ENCODE measurements at regions not wholly inside any gene's neighbourhood (a gene's known extent, or its start where the extent isn't known, plus 50 kb on each side); places are given as distances from the start of the nearest gene placed in this dataset.

GRCh38 chr22:19663286-19663815 is 51.0 kb upstream of the SEPTIN5 start:
- Histone ChIP-seq H2AFZ (ENCODE audit: low read depth, low read length) (no peak overlapping the region), H3K9ac (ENCODE audit: low read length) (no peak overlapping the region), H3K4me3 (ENCODE audit: low read length) (no peak overlapping the region), H3K27me3 (ENCODE audit: low read depth, low read length) (0 out of 2 replicates have a peak, but pooled peaks cover 2% of the 10 kb centered on the region), H3K9me3 (ENCODE audit: insufficient read depth, low read length) (no peaks in the 10 kb centered on the region), H3K27ac (ENCODE audit: low read length) (no peak overlapping the region), H3K36me3 (replicated peaks; ENCODE audit: low read depth, low read length) (no peaks in the 10 kb centered on the region), H3K4me1 (ENCODE audit: low read length) (no peaks in the 10 kb centered on the region), H3K79me2 (ENCODE audit: low read length) (no peaks in the 10 kb centered on the region), H4K20me1 (ENCODE audit: insufficient read depth, low read length) (no peaks in the 10 kb centered on the region), H3K4me2 (ENCODE audit: low read length) (no peak overlapping the region)
- no peak for TF ChIP-seq EZH2phosphoT487 (IDR thresholded peaks at IDR 0.05; ENCODE audit: low read depth)
- TF ChIP-seq CTCF (IDR thresholded peaks at IDR 0.05; ENCODE audit: low read depth, low read length), result no peak

GRCh38 chr22:19663821-19664355 is 50.4 kb upstream of the SEPTIN5 start:
- Histone ChIP-seq H3K9ac (ENCODE audit: low read length) (no peak overlapping the region), H3K4me2 (ENCODE audit: low read length) (no peak overlapping the region)
- TF ChIP-seq CTCF (IDR thresholded peaks at IDR 0.05; ENCODE audit: low read depth, low read length), result no peak
- TF ChIP-seq EZH2phosphoT487 (IDR thresholded peaks at IDR 0.05; ENCODE audit: low read depth), result no peak

GRCh38 chr22:19664406-19664805 is 49.9 kb upstream of the SEPTIN5 start:
- TF ChIP-seq CTCF (IDR thresholded peaks at IDR 0.05; ENCODE audit: low read depth, low read length) (no peak), EZH2phosphoT487 (IDR thresholded peaks at IDR 0.05; ENCODE audit: low read depth) (no peak)
- Histone ChIP-seq H3K27ac (ENCODE audit: low read length) (no peak overlapping the region), H3K4me1 (ENCODE audit: low read length) (no peaks in the 10 kb centered on the region), H3K27me3 (ENCODE audit: low read depth, low read length) (0 out of 2 replicates have a peak, but pooled peaks cover 2% of the 10 kb centered on the region), H4K20me1 (ENCODE audit: insufficient read depth, low read length) (no peaks in the 10 kb centered on the region), H3K9ac (ENCODE audit: low read length) (no peak overlapping the region), H3K79me2 (ENCODE audit: low read length) (no peaks in the 10 kb centered on the region), H3K36me3 (replicated peaks; ENCODE audit: low read depth, low read length) (no peaks in the 10 kb centered on the region), H3K4me3 (ENCODE audit: low read length) (no peak overlapping the region), H3K4me2 (ENCODE audit: low read length) (no peak overlapping the region), H3K9me3 (ENCODE audit: insufficient read depth, low read length) (no peaks in the 10 kb centered on the region), H2AFZ (ENCODE audit: low read depth, low read length) (no peak overlapping the region)

More at GRCh38 chr22:19663821-19664355, 50.4 kb upstream of the SEPTIN5 start:
- no peaks in the 10 kb centered on the region for H4K20me1 ChIP-seq (ENCODE audit: insufficient read depth, low read length)
- H3K36me3 ChIP-seq (replicated peaks; ENCODE audit: low read depth, low read length), result no peaks in the 10 kb centered on the region
- H3K9me3 ChIP-seq (ENCODE audit: insufficient read depth, low read length), result no peaks in the 10 kb centered on the region
- no peaks in the 10 kb centered on the region for H3K79me2 ChIP-seq (ENCODE audit: low read length)
- 0 out of 2 replicates have a peak, but pooled peaks cover 2% of the 10 kb centered on the region for H3K27me3 ChIP-seq (ENCODE audit: low read depth, low read length)
- H3K27ac ChIP-seq (ENCODE audit: low read length), result no peak overlapping the region
- no peak overlapping the region for H3K4me3 ChIP-seq (ENCODE audit: low read length)
- H3K4me1 ChIP-seq (ENCODE audit: low read length), result no peaks in the 10 kb centered on the region
- H2AFZ ChIP-seq (ENCODE audit: low read depth, low read length), result no peak overlapping the region
